Natural killer cell (primary cell): ENCODE measurements at regions not wholly inside any gene's neighbourhood (a gene's known extent, or its start where the extent isn't known, plus 50 kb on each side); places are given as distances from the start of the nearest gene placed in this dataset.

ENCODE experiments used
- ATAC-seq, 3 donors: fragments of 150-1000 bp in 2 of 3; fragments of 200-7000 bp in 1 of 3; cut with Tn5 transposase; 1 replicate in 1 of 3; 2 replicates in 2 of 3; pipeline ENCODE4 v1.10.0; 2021; ENCODE audit warnings: mild to moderate bottlenecking in 2 of 3, moderate library complexity in 2 of 3
- DNase-seq, 2 donors: peaks; one replicate each; pipeline versions ENCODE4 v3.0.0 to v3.0.0-alpha.2; 2013 to 2021; ENCODE audit warnings: mixed read lengths in 1 of 2
- H3K27ac ChIP-seq: one replicate; pipeline ENCODE4 v1.5.1; 2013; ENCODE audit warnings: mild to moderate bottlenecking, low read length
- H3K27me3 ChIP-seq: one replicate; pipeline ENCODE4 v1.6.1; 2013; ENCODE audit warnings: low read length; ENCODE audit not compliant: control insufficient read depth, insufficient read depth
- H3K36me3 ChIP-seq: one replicate; pipeline ENCODE4 v1.6.1; 2013; ENCODE audit warnings: low read length; ENCODE audit not compliant: control insufficient read depth, insufficient read depth
- H3K4me1 ChIP-seq: one replicate; pipeline ENCODE4 v1.6.1; 2013; ENCODE audit warnings: low read length; ENCODE audit not compliant: control insufficient read depth, insufficient read depth
- H3K4me3 ChIP-seq: one replicate; pipeline ENCODE4 v1.5.1; 2013; ENCODE audit warnings: low read length
- H3K9me3 ChIP-seq: one replicate; pipeline ENCODE4 v1.6.1; 2013; ENCODE audit warnings: low read length; ENCODE audit not compliant: control insufficient read depth, insufficient read depth
- H3K27ac Mint-ChIP-seq, 2 donors: one replicate each; pipeline ENCODE4 v1.8.0; 2022; ENCODE audit warnings: mild to moderate bottlenecking in 2 of 2, mixed read lengths in 2 of 2, moderate library complexity in 1 of 2
- H3K27me3 Mint-ChIP-seq, 2 donors: one replicate each; pipeline ENCODE4 v1.8.0; 2022; ENCODE audit warnings: low read depth in 2 of 2, mixed read lengths in 2 of 2
- H3K36me3 Mint-ChIP-seq: one replicate; pipeline ENCODE4 v1.8.0; 2022; ENCODE audit warnings: mixed read lengths
- H3K4me1 Mint-ChIP-seq, 2 donors: one replicate each; pipeline ENCODE4 v1.8.0; 2022; ENCODE audit warnings: mixed read lengths in 2 of 2
- H3K4me3 Mint-ChIP-seq: one replicate; pipeline ENCODE4 v1.8.0; 2022; ENCODE audit warnings: mild to moderate bottlenecking, moderate library complexity, mixed read lengths
- H3K9me3 Mint-ChIP-seq, 2 donors: one replicate each; pipeline ENCODE4 v1.8.0; 2022; ENCODE audit warnings: mixed read lengths in 2 of 2
- CTCF ChIP-seq: fragments of 200-600 bp; IDR thresholded peaks from one replicate; pipeline ENCODE4 v1.8.0; 2022; ENCODE audit warnings: antibody characterized with exemption
- WGBS: methylation state at CpG from one replicate; pipeline ENCODE4 v1.1.7; 2013; ENCODE audit warnings: missing lambda C conversion rate; ENCODE audit not compliant: insufficient coverage; 5-methylcytosine and 5-hydroxymethylcytosine counted together
- intact Hi-C: fragments of 100-400 bp; cut with micrococcal nuclease; formaldehyde crosslinking; loops from one replicate; pipeline ENCODE4 v1.14.2; 2022

- no peak for DNase-seq
- H3K4me1 ChIP-seq = no peaks in the 10 kb centered on the region
- no peaks in the 10 kb centered on the region for H3K9me3 ChIP-seq
- TF ChIP-seq CTCF = no peak
- ATAC-seq = no peak
- no CpG with 5 or more reads among the region's 3 CpGs for WGBS
- Mint-ChIP-seq H3K4me1 (no peaks in the 10 kb centered on the region), H3K36me3 (no peaks in the 10 kb centered on the region), H3K27me3 (no peaks in the 10 kb centered on the region), H3K4me3 (no peak overlapping the region), H3K9me3 (no peaks in the 10 kb centered on the region), H3K27ac (no peak overlapping the region)
- no peak overlapping the region for H3K4me3 ChIP-seq
- H3K36me3 ChIP-seq = no peaks in the 10 kb centered on the region
- intact Hi-C loops = no loop called here
- no peaks in the 10 kb centered on the region for H3K27me3 ChIP-seq
- no peak overlapping the region for H3K27ac ChIP-seq
These were observed 499.6 kb upstream of the PHF14 start for GRCh38 chr7:10474048-10474447.

- Histone ChIP-seq H3K36me3 (no peaks in the 10 kb centered on the region), H3K27ac (no peak overlapping the region), H3K4me3 (no peak overlapping the region), H3K4me1 (no peaks in the 10 kb centered on the region), H3K9me3 (no peaks in the 10 kb centered on the region), H3K27me3 (no peaks in the 10 kb centered on the region)
- 95% methylated on average over 18 of the region's 20 CpGs for WGBS
- H3K9me3 Mint-ChIP-seq = no peaks in the 10 kb centered on the region
- H3K36me3 Mint-ChIP-seq = no peaks in the 10 kb centered on the region
- intact Hi-C loops = no loop called here
- H3K4me1 Mint-ChIP-seq = no peaks in the 10 kb centered on the region
- no peak overlapping the region for H3K4me3 Mint-ChIP-seq
- no peak for DNase-seq
- H3K27me3 Mint-ChIP-seq = no peaks in the 10 kb centered on the region
- ATAC-seq = no peak
- no peak overlapping the region for H3K27ac Mint-ChIP-seq
- no peak for TF ChIP-seq CTCF
These were observed 497.6 kb upstream of the PHF14 start for GRCh38 chr7:10475940-10476641.

- Histone ChIP-seq H3K36me3 (no peaks in the 10 kb centered on the region), H3K4me1 (no peaks in the 10 kb centered on the region), H3K27me3 (no peaks in the 10 kb centered on the region), H3K4me3 (no peak overlapping the region), H3K27ac (no peak overlapping the region), H3K9me3 (no peaks in the 10 kb centered on the region)
- Mint-ChIP-seq H3K4me1 (no peaks in the 10 kb centered on the region), H3K4me3 (no peak overlapping the region), H3K27me3 (no peaks in the 10 kb centered on the region), H3K9me3 (no peaks in the 10 kb centered on the region), H3K27ac (no peak overlapping the region), H3K36me3 (no peaks in the 10 kb centered on the region)
- ATAC-seq (no peak), DNase-seq (no peak)
- TF ChIP-seq CTCF = no peak
- whole genome bisulfite sequencing = 94% methylated on average over 15 of the region's 15 CpGs
- intact Hi-C loops = no loop called here
These were observed 497.0 kb upstream of the PHF14 start for GRCh38 chr7:10476642-10477041.

- H3K4me3 ChIP-seq = no peak overlapping the region
- Mint-ChIP-seq H3K4me1 (no peaks in the 10 kb centered on the region), H3K9me3 (peaks cover 7% of the 10 kb centered on the region in 2 donors), H3K36me3 (no peaks in the 10 kb centered on the region), H3K4me3 (no peak overlapping the region), H3K27me3 (peaks cover 0 to 3% of the 10 kb centered on the region in 2 donors), H3K27ac (no peak overlapping the region)
- 85% methylated on average over 5 of the region's 5 CpGs for WGBS
- H3K27me3 ChIP-seq = no peaks in the 10 kb centered on the region
- no peak overlapping the region for H3K27ac ChIP-seq
- TF ChIP-seq CTCF = no peak
- intact Hi-C loops = no loop called here
- ATAC-seq (no peak), DNase-seq (no peak)
- no peaks in the 10 kb centered on the region for H3K4me1 ChIP-seq
- no peaks in the 10 kb centered on the region for H3K9me3 ChIP-seq
- no peaks in the 10 kb centered on the region for H3K36me3 ChIP-seq
These were observed 490.0 kb upstream of the PHF14 start for GRCh38 chr7:10483671-10484070.
